Lower lobe of right lung (tissue), 2 donors: ENCODE measurements at regions not wholly inside any gene's neighbourhood (a gene's known extent, or its start where the extent isn't known, plus 50 kb on each side); places are given as distances from the start of the nearest gene placed in this dataset.

Source experiments
- ATAC-seq, 2 donors: fragments of 200-7000 bp; cut with Tn5 transposase; one replicate each; pipeline ENCODE4 v1.9.1; 2020 to 2022; ENCODE audit warnings: mild to moderate bottlenecking in 2 of 2, moderate library complexity in 2 of 2
- DNase-seq: peaks from one replicate; pipeline ENCODE4 v3.0.0-alpha.2; 2020
- H3K27ac ChIP-seq: fragments of 200-600 bp; one replicate; pipeline ENCODE4 v1.8.0; 2022
- H3K27me3 ChIP-seq: fragments of 200-600 bp; one replicate; pipeline ENCODE4 v1.8.0; 2022; ENCODE audit warnings: low read depth
- H3K36me3 ChIP-seq: fragments of 200-600 bp; one replicate; pipeline ENCODE4 v1.8.0; 2022; ENCODE audit warnings: mild to moderate bottlenecking
- H3K4me1 ChIP-seq: fragments of 200-600 bp; one replicate; pipeline ENCODE4 v1.8.0; 2022
- H3K4me3 ChIP-seq: fragments of 200-600 bp; one replicate; pipeline ENCODE4 v1.8.0; 2022; ENCODE audit warnings: mild to moderate bottlenecking
- H3K9me3 ChIP-seq: fragments of 200-600 bp; one replicate; pipeline ENCODE4 v1.8.0; 2022
- CTCF ChIP-seq: fragments of 200-600 bp; IDR thresholded peaks from one replicate; pipeline ENCODE4 v1.8.0; 2022; ENCODE audit warnings: antibody characterized with exemption, mild to moderate bottlenecking
- intact Hi-C: fragments of 100-400 bp; cut with DNase I; formaldehyde crosslinking; loops from one replicate; pipeline ENCODE4 v1.11.0; 2022
- donor health status: DM: no; HTN: yes; CAD: no; lungs with severe emphysema.

- no peaks in the 10 kb centered on the region for H3K27me3 ChIP-seq
- H3K4me3 ChIP-seq = no peak overlapping the region
- no peak for DNase-seq
- H3K4me1 ChIP-seq = no peaks in the 10 kb centered on the region
- H3K9me3 ChIP-seq = no peaks in the 10 kb centered on the region
- no peaks in the 10 kb centered on the region for H3K36me3 ChIP-seq
- H3K27ac ChIP-seq = no peak overlapping the region
- ATAC-seq = no peak
- TF ChIP-seq CTCF = no peak
- intact Hi-C loops = no loop called here
These were observed 734.5 kb upstream of the HTR2C start for GRCh38 chrX:113849408-113849807.

GRCh38 chrX:113833096-113834055 is 750.5 kb upstream of the HTR2C start:
- Histone ChIP-seq H3K4me1 (no peaks in the 10 kb centered on the region), H3K36me3 (no peaks in the 10 kb centered on the region), H3K4me3 (no peak overlapping the region), H3K9me3 (no peaks in the 10 kb centered on the region), H3K27ac (no peak overlapping the region), H3K27me3 (no peaks in the 10 kb centered on the region)
- ATAC-seq (no peak), DNase-seq (no peak)
- no peak for TF ChIP-seq CTCF
- intact Hi-C loops = no loop called here

GRCh38 chrX:113828470-113828869 is 755.4 kb upstream of the HTR2C start:
- H3K27me3 ChIP-seq = no peaks in the 10 kb centered on the region
- DNase-seq (no peak), ATAC-seq (no peak)
- no peaks in the 10 kb centered on the region for H3K4me1 ChIP-seq
- no peaks in the 10 kb centered on the region for H3K9me3 ChIP-seq
- H3K36me3 ChIP-seq = no peaks in the 10 kb centered on the region
- no peak overlapping the region for H3K4me3 ChIP-seq
- TF ChIP-seq CTCF = no peak
- H3K27ac ChIP-seq = no peak overlapping the region
- intact Hi-C loops = no loop called here

- no peak for TF ChIP-seq CTCF
- Histone ChIP-seq H3K4me1 (no peaks in the 10 kb centered on the region), H3K9me3 (no peaks in the 10 kb centered on the region), H3K36me3 (no peaks in the 10 kb centered on the region), H3K27me3 (no peaks in the 10 kb centered on the region), H3K4me3 (no peak overlapping the region), H3K27ac (no peak overlapping the region)
- no peak for ATAC-seq
- intact Hi-C loops = no loop called here
- no peak for DNase-seq
These were observed 765.5 kb upstream of the HTR2C start for GRCh38 chrX:113818346-113818745.

GRCh38 chrX:113804819-113805218 is 779.1 kb upstream of the HTR2C start:
- no peak for TF ChIP-seq CTCF
- no peaks in the 10 kb centered on the region for H3K9me3 ChIP-seq
- DNase-seq (no peak), ATAC-seq (no peak)
- intact Hi-C loops = no loop called here
- H3K36me3 ChIP-seq = no peaks in the 10 kb centered on the region
- H3K27me3 ChIP-seq = no peaks in the 10 kb centered on the region
- H3K4me3 ChIP-seq = no peak overlapping the region
- no peak overlapping the region for H3K27ac ChIP-seq
- no peaks in the 10 kb centered on the region for H3K4me1 ChIP-seq
